Activated T-cell treated with anti-CD3 and anti-CD28 coated beads for 4 hours (primary cell): ENCODE measurements at regions not wholly inside any gene's neighbourhood (a gene's known extent, or its start where the extent isn't known, plus 50 kb on each side); places are given as distances from the start of the nearest gene placed in this dataset.
"Not testable (repeated sequence)": the region's sequence is repeated elsewhere in the genome, so short reads cannot be mapped to it uniquely, and the experiment has no call there.

Experiments
- DNase-seq: peaks from one replicate; pipeline ENCODE4 v3.0.0-alpha.2; 2020

DNA sequence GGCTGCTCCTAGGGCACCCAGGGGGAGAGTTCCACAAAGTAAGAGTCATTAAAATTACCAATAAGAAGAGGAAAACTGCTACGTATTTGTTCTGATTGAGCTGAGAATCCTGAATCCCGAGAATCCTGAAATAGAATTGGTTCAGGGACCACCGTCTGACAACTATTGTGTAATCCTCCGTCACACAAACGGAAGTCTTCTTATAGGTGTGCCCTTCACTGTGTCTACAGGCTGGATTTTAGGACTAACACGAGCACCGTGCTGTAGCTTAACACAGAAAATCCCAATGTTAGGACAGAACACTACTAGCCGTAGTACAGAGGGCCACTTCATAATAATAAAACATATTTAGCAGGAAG lies 50.6 kb upstream of the RNF182 start:
- no peak for DNase-seq

DNA sequence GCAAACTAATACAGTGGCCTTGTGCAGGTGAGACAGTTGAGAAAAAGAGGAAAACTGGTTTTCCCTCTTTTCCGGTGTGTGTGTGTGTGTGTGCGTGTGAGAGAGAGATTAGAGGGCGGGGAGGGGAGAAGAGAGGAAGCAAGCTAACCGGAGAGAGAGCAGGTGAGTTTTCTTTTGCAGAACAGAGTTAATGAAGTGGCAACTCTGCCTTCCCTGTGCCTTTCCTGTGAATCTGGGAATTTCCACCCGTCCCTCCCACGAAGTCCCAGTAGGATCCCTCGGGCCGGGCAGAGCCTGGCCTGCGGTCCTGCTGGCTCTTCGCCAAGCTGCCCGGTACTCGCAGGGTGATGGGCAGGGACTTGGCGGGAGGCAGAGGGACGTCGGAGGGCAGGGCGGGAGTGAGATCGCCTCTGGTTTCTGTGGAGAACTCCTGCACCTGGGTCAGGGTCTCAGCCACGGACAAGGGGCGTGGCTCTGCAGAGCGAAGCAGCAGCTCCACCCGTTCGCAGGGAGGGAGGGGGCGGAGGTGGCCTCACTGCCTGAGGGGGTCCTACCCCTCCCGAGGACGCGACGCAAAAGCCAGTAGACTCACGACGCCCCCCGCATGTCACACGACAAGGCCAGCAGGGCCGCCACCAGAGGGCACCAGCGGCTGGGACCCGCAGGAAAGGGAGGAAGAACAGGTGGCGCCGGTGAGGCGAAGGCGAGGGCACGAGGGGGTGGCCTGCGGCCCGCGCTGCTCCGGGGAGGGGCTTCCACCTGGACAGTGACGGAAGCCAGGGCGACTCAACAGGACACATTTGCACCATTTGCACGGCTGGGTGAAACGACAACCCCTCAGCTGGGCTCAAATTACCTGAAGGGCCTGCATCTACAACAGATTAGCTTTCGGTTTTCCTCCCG lies 51.2 kb upstream of the RNF182 start:
- DNase-seq = peak; percentile 69

DNA sequence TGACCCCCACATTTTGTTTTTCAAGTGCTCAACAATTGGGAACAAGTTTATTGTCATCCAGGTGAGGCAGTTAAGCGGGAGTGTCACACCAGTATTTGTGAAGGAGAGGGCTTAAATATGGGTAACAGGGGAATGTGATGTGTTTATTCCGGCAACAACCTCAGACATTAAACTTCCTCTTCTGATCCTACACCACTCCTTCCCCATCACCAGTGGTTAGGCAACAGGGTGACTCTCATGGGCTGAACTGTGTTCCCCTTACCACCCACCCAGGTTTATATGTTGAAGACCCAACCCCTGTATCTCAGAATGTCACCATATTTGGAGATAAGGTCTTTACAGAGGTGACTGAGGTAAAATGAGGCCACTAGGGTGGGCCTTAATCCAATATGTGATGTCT lies 52.1 kb upstream of the RNF182 start:
- no peak for DNase-seq

DNA sequence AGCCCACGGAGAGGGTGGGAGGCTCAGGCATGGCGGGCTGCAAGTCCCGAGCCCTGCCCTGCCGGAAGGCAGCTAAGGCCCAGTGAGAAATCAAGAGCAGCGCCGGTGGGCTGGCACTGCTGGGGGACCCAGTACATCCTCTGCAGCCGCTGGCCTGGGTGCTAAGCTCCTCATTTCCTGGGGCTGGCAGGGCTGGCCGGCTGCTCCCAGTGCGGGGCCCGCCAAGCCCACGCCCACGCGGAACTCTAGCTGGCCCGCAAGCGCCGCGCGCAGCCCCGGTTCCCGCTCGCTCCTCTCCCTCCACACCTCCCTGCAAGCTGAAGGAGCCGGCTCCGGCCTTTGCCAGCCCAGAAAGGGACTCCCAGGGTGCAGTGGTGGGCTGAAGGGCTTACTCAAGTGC lies 52.7 kb upstream of the RNF182 start:
- DNase-seq = not testable (repeated sequence)

DNA sequence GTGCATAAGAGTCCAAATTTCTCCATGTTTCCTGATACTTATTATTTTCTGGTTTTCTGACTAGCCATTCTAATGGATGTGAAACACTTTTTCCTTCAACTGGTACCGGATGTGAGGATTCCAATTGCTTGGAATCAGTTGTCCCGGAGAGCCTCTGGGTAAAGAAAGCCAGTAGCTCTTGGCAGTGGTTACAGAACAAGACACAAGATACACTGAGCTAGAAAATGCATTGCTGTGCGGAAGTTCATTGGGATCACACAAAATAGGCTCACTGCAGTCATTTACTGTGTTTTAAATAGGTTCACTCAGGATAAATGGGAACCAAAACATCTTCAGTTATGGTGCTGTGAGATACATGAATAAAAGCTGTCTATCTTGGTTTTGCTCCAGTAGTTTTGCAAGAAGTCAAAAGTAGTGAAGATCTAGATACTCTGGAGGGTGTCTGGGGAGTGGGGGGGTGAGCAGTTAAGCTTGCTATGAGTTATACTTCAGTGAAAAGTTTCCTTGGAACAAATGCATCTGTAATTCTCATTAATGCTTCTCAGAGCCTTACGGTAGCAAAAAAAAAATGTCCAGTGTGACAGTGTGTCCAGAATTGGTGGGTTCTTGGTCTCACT lies 54.4 kb upstream of the RNF182 start:
- no peak for DNase-seq

DNA sequence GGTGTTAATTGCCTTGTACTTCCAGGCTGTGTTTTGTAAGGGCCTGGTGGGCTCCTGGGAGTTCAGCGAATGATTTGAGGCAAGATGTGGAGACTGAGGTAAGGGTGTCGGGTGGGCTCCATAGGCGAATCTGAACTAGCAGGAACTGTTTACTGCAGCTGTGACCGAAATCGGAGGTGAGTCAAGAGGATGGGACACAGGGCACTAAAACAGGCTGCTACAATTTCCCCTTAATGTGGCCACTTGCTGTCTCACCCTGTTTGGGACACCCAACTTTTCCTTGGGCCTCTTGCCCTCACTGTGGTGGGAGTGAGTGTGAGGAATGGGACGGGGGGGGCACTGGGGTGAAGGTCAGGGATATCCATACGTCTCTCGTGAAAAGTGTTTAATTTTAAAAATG lies 53.9 kb upstream of the MCUR1 start:
- no peak for DNase-seq

DNA sequence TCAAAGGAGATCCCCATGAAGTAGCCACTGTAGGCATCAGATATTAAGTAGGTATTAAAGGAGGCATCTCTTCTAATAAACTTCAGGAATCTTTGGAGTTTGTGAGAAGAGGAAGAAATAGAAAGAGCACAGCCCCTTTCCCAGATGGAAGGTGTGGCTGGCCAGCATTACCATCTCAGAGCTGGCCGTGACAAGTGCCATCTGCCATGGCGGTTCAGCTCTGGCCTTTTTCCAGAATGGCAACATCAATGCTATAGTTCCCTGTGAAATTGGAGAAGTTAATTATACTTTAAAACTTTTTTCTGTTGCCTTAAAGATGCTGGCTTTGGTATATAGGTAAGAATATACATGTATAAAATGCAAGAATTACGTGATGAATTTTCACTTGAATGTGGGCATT lies 51.9 kb upstream of the MCUR1 start:
- DNase-seq = no peak

DNA sequence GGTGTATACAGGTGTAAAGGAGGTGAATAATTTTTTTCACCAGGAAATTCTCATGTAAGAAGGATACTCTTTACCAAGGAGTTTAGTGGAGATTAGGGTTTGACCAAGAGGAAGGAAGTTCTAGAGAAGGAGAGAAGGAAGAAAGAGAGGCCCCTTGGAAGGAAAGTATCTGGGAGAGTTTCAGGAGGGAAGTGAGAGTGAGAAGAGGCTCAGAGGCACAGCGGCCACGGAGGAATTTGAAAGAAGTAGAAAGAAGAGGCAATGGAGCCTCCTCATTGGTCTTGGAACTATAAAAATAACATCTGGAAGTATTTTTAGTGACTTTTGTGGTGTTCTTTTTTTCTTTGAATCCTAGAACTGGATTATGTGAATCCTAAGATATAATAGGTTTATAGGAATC lies 50.8 kb upstream of the MCUR1 start:
- no peak for DNase-seq

DNA sequence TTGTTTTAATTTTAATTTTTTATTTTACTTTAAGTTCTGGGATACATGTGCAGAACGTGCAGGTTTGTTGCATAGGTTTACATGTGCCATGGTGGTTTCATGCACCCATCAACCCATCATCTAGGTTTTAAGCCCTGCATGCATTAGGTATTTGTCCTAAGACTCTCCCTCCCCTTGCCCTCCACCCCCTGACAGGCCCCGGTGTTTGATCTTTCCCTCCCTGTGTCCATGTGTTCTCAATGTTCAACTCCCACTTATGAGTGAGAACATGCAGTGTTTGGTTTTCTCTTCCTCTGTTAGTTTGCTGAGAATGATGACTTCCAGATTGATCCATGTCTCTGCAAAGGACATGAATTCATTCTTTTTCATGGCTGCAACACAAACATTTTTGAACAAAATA lies 50.3 kb upstream of the MCUR1 start:
- not testable (repeated sequence) for DNase-seq
